HUES6 (cell line): ENCODE measurements at regions not wholly inside any gene's neighbourhood (a gene's known extent, or its start where the extent isn't known, plus 50 kb on each side); places are given as distances from the start of the nearest gene placed in this dataset.

Experiments used
- H3K27ac ChIP-seq: 2 replicates; pipeline ENCODE4 v1.7.0; 2013; ENCODE audit warnings: low read depth, mild to moderate bottlenecking, low read length, inconsistent platforms
- H3K27me3 ChIP-seq: 2 replicates; pipeline ENCODE4 v1.6.1; 2013; ENCODE audit warnings: low read length; ENCODE audit not compliant: control insufficient read depth, insufficient read depth
- H3K36me3 ChIP-seq: 2 replicates; pipeline ENCODE4 v1.6.1; 2013; ENCODE audit warnings: low read length; ENCODE audit not compliant: control insufficient read depth, insufficient read depth
- H3K4me1 ChIP-seq: 2 replicates; pipeline ENCODE4 v1.6.1; 2013; ENCODE audit warnings: low read length; ENCODE audit not compliant: control insufficient read depth, insufficient read depth
- H3K4me3 ChIP-seq: 2 replicates; pipeline ENCODE4 v1.5.1; 2013; ENCODE audit warnings: low read depth, low read length
- H3K9ac ChIP-seq: one replicate; pipeline ENCODE4 v1.6.1; 2013; ENCODE audit warnings: mild to moderate bottlenecking, low read length
- H3K9me3 ChIP-seq: 2 replicates; pipeline ENCODE4 v1.6.1; 2013; ENCODE audit warnings: low read depth, low read length; ENCODE audit not compliant: control insufficient read depth, insufficient read depth

GRCh38 chr6:11633741-11634509 is 96.4 kb downstream of the TMEM170B start:
- Histone ChIP-seq H3K9ac (no peak overlapping the region), H3K36me3 (no peaks in the 10 kb centered on the region), H3K4me1 (peaks cover 3% of the 10 kb centered on the region; the same call in 1 of the 2 replicates), H3K9me3 (no peaks in the 10 kb centered on the region), H3K27ac (no peak overlapping the region), H3K4me3 (no peak overlapping the region), H3K27me3 (no peaks in the 10 kb centered on the region)

- Histone ChIP-seq H3K27ac (no peak overlapping the region), H3K4me1 (peaks cover 3% of the 10 kb centered on the region; the same call in 1 of the 2 replicates), H3K9ac (no peak overlapping the region), H3K27me3 (no peaks in the 10 kb centered on the region), H3K36me3 (no peaks in the 10 kb centered on the region), H3K4me3 (no peak overlapping the region), H3K9me3 (no peaks in the 10 kb centered on the region)
Observed at GRCh38 chr6:11634948-11635347, 97.4 kb downstream of the TMEM170B start.

- peaks cover 3% of the 10 kb centered on the region; the same call in 1 of the 2 replicates for H3K4me1 ChIP-seq
- H3K27ac ChIP-seq, result no peak overlapping the region
- no peaks in the 10 kb centered on the region for H3K27me3 ChIP-seq
- H3K9ac ChIP-seq, result no peak overlapping the region
- H3K9me3 ChIP-seq, result 0 out of 2 replicates have a peak, but pooled peaks cover under 1% of the 10 kb centered on the region
- H3K36me3 ChIP-seq, result no peaks in the 10 kb centered on the region
- H3K4me3 ChIP-seq, result no peak overlapping the region
Observed at GRCh38 chr6:11636121-11636520, 98.6 kb downstream of the TMEM170B start.

- H3K9me3 ChIP-seq, result peaks cover 9% of the 10 kb centered on the region; the same call in 1 of the 2 replicates
- H3K36me3 ChIP-seq, result no peaks in the 10 kb centered on the region
- H3K27me3 ChIP-seq, result no peaks in the 10 kb centered on the region
- H3K4me1 ChIP-seq, result peaks cover 3% of the 10 kb centered on the region; the same call in 1 of the 2 replicates
- no peak overlapping the region for H3K4me3 ChIP-seq
- no peak overlapping the region for H3K27ac ChIP-seq
- no peak overlapping the region for H3K9ac ChIP-seq
Observed at GRCh38 chr6:11637266-11637665, 99.7 kb downstream of the TMEM170B start.

GRCh38 chr6:11639376-11640235 is 102.1 kb downstream of the TMEM170B start:
- no peaks in the 10 kb centered on the region for H3K4me1 ChIP-seq
- no peaks in the 10 kb centered on the region for H3K27me3 ChIP-seq
- H3K36me3 ChIP-seq, result no peaks in the 10 kb centered on the region
- peaks cover 14% of the 10 kb centered on the region; the same call in 1 of the 2 replicates for H3K9me3 ChIP-seq
- no peak overlapping the region for H3K4me3 ChIP-seq
- H3K27ac ChIP-seq, result no peak overlapping the region
- no peak overlapping the region for H3K9ac ChIP-seq

- Histone ChIP-seq H3K4me1 (peaks cover 3% of the 10 kb centered on the region; the same call in 1 of the 2 replicates), H3K27me3 (no peaks in the 10 kb centered on the region), H3K27ac (no peak overlapping the region), H3K9me3 (peaks cover 14% of the 10 kb centered on the region; the same call in 1 of the 2 replicates), H3K9ac (no peak overlapping the region), H3K36me3 (no peaks in the 10 kb centered on the region), H3K4me3 (no peak overlapping the region)
Observed at GRCh38 chr6:11640486-11640885, 102.9 kb downstream of the TMEM170B start.

GRCh38 chr6:11644071-11644470 is 106.5 kb downstream of the TMEM170B start:
- H3K9ac ChIP-seq, result no peak overlapping the region
- no peak overlapping the region for H3K27ac ChIP-seq
- H3K36me3 ChIP-seq, result peaks cover 3% of the 10 kb centered on the region; the same call in 1 of the 2 replicates
- peaks cover 27% of the 10 kb centered on the region for H3K9me3 ChIP-seq
- peaks cover 3% of the 10 kb centered on the region; the same call in 1 of the 2 replicates for H3K4me1 ChIP-seq
- no peaks in the 10 kb centered on the region for H3K27me3 ChIP-seq
- H3K4me3 ChIP-seq, result no peak overlapping the region

GRCh38 chr6:11644601-11645000 is 107.1 kb downstream of the TMEM170B start:
- H3K4me3 ChIP-seq, result no peak overlapping the region

GRCh38 chr6:11645016-11645415 is 107.5 kb downstream of the TMEM170B start:
- Histone ChIP-seq H3K9ac (no peak overlapping the region), H3K36me3 (peaks cover 3% of the 10 kb centered on the region; the same call in 1 of the 2 replicates), H3K27me3 (no peaks in the 10 kb centered on the region), H3K9me3 (peaks cover 27% of the 10 kb centered on the region), H3K27ac (no peak overlapping the region), H3K4me3 (no peak overlapping the region), H3K4me1 (peaks cover 12% of the 10 kb centered on the region)

More at GRCh38 chr6:11644601-11645000, 107.1 kb downstream of the TMEM170B start:
- H3K27me3 ChIP-seq, result no peaks in the 10 kb centered on the region
- H3K9ac ChIP-seq, result no peak overlapping the region
- H3K36me3 ChIP-seq, result peaks cover 3% of the 10 kb centered on the region; the same call in 1 of the 2 replicates
- no peak overlapping the region for H3K27ac ChIP-seq
- peaks cover 27% of the 10 kb centered on the region for H3K9me3 ChIP-seq
- peaks cover 8% of the 10 kb centered on the region for H3K4me1 ChIP-seq

- Histone ChIP-seq H3K27ac (no peak overlapping the region), H3K9me3 (peaks cover 16% of the 10 kb centered on the region), H3K4me3 (no peak overlapping the region), H3K4me1 (peaks cover 37% of the 10 kb centered on the region), H3K9ac (no peak overlapping the region), H3K36me3 (peaks cover 3% of the 10 kb centered on the region; the same call in 1 of the 2 replicates), H3K27me3 (no peaks in the 10 kb centered on the region)
Observed at GRCh38 chr6:11648436-11648775, 110.9 kb downstream of the TMEM170B start.
